ENCODE measurements at regions not wholly inside any gene's neighbourhood (a gene's known extent, or its start where the extent isn't known, plus 50 kb on each side); places are given as distances from the start of the nearest gene placed in this dataset.

DNA sequence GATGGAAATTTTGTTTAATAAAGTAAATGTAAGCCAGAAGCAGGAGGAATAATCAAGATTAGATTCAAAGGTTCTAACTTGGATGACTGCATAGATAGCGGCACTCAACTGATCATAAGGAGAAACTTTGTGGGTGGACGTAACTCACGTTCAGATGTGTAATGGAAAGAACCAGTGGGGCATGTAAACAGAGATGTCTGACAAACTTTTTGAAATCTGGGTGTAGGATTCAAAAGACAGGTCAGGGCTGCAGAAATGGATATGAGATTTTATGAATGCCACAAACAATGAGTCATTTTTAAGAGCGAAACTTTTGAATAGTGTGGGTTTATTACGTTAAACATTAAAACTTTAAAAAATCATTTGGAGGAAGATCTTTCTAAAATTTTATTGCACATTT lies 375.6 kb downstream of the GBA3 start:
- TF ChIP-seq, protein P1, sequence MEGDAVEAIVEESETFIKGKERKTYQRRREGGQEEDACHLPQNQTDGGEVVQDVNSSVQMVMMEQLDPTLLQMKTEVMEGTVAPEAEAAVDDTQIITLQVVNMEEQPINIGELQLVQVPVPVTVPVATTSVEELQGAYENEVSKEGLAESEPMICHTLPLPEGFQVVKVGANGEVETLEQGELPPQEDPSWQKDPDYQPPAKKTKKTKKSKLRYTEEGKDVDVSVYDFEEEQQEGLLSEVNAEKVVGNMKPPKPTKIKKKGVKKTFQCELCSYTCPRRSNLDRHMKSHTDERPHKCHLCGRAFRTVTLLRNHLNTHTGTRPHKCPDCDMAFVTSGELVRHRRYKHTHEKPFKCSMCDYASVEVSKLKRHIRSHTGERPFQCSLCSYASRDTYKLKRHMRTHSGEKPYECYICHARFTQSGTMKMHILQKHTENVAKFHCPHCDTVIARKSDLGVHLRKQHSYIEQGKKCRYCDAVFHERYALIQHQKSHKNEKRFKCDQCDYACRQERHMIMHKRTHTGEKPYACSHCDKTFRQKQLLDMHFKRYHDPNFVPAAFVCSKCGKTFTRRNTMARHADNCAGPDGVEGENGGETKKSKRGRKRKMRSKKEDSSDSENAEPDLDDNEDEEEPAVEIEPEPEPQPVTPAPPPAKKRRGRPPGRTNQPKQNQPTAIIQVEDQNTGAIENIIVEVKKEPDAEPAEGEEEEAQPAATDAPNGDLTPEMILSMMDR (IDR thresholded peaks at IDR 0.05) = no peak
- Histone ChIP-seq H3K36me3 (no peaks in the 10 kb centered on the region), H3K27me3 (no peaks in the 10 kb centered on the region), H3K27ac (no peak overlapping the region), H3K4me3 (no peak overlapping the region), H3K4me1 (no peaks in the 10 kb centered on the region), H3K9me3 (no peaks in the 10 kb centered on the region)
- intact Hi-C loops (cut with DNase I) = no loop called here
- ATAC-seq = no peak
- 94% methylated on average over 5 of the region's 5 CpGs for WGBS, 2 donors
- no peak for DNase-seq

DNA sequence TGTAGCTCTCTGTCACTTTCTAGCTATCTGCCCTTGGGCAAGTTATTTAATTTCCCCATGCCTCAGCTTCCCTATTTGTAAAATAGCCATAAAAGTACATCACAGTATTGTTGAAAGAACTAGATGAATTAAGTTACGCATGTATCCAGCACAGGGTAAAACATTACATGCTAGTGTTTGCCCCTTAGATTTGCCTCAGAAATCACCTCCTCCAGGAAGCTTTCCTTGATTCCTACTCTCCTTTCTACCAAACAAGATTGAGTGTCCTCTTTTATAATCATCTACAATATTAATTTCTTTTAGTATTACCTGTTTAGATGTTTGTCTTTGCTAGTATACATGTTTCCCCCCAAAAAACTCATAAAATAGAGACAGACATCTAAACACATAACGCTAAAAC lies 369.5 kb downstream of the GBA3 start:
- H3K4me1 ChIP-seq = no peaks in the 10 kb centered on the region
- intact Hi-C loops (cut with DNase I) = no loop called here
- peaks cover 0 to 7% (median 0%) of the 10 kb centered on the region in 11 donors for H3K9me3 ChIP-seq
- 90 to 92% methylated on average over 2 of the region's 2 CpGs for WGBS, 2 donors
- TF ChIP-seq, protein P1 (IDR thresholded peaks at IDR 0.05) = no peak
- H3K27me3 ChIP-seq = no peaks in the 10 kb centered on the region
- no peak overlapping the region for H3K27ac ChIP-seq
- no peak overlapping the region for H3K4me3 ChIP-seq
- ATAC-seq = no peak
- H3K36me3 ChIP-seq = no peaks in the 10 kb centered on the region
- no peak for DNase-seq

DNA sequence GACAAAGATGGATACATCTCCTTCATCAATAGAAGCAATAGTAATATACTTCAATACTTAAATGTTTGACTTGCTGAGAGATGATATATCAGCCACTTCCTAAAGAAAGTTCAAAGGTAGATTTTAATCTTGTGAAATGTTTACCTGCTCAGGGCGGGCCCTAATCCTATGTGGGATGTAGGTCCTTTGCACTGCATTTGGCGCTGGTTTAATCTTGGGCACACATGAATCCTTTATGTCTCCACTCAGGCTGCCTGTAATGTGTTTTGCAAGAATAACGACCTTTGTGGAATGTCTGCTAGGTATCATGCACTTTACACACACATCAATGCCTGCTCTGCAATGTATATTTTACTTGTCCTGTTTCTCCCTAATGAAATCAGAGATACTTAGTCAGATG lies 368.7 kb downstream of the GBA3 start:
- TF ChIP-seq, protein P1 (IDR thresholded peaks at IDR 0.05) = no peak
- H3K36me3 ChIP-seq = no peaks in the 10 kb centered on the region
- intact Hi-C loops (cut with DNase I) = no loop called here
- H3K4me3 ChIP-seq = no peak overlapping the region
- no peaks in the 10 kb centered on the region for H3K4me1 ChIP-seq
- WGBS, 2 donors = 70 to 76% methylated on average over 3 of the region's 3 CpGs
- no peak overlapping the region for H3K27ac ChIP-seq
- no peaks in the 10 kb centered on the region for H3K27me3 ChIP-seq
- peaks cover 0 to 7% (median 0%) of the 10 kb centered on the region in 11 donors for H3K9me3 ChIP-seq
- DNase-seq (no peak), ATAC-seq (no peak)

DNA sequence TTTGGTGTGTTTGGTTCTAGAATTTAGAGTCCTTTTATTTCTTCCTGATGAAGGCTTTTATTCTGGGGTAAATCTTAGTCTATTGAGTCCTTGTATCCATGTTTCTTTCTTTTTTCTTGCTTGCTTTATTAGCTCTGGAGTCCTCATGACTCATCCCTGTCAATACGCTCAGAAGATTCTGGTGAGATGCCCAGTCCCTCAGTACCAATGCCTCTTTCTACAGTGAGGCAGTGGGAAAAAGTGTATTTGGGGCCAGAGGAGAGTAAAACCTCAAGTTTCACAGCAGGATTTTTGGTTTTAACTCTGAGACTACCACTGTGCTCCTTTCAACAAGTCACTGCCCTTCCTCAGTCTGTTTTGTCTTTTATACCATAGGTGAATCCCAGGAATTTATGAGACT lies 368.0 kb downstream of the GBA3 start:
- H3K4me1 ChIP-seq = no peaks in the 10 kb centered on the region
- 72 to 80% methylated on average over 1 of the region's 1 CpG for whole genome bisulfite sequencing, 2 donors
- H3K36me3 ChIP-seq = no peaks in the 10 kb centered on the region
- no peaks in the 10 kb centered on the region for H3K27me3 ChIP-seq
- DNase-seq = no peak
- peaks cover 0 to 7% (median 0%) of the 10 kb centered on the region in 11 donors for H3K9me3 ChIP-seq
- no peak overlapping the region for H3K4me3 ChIP-seq
- no peak overlapping the region for H3K27ac ChIP-seq
- TF ChIP-seq, protein P1 (IDR thresholded peaks at IDR 0.05) = no peak
- intact Hi-C loops (cut with DNase I) = no loop called here
- ATAC-seq = no peak
